GM23248 (cell line): ENCODE measurements at regions not wholly inside any gene's neighbourhood (a gene's known extent, or its start where the extent isn't known, plus 50 kb on each side); places are given as distances from the start of the nearest gene placed in this dataset.

Source experiments
- DNase-seq: peaks from one replicate; pipeline ENCODE4 v3.0.0-alpha.2; 2015
- H2AFZ ChIP-seq: fragments of 200-600 bp; sonication (generic); 2 replicates; pipeline ENCODE4 v1.6.1; 2016; ENCODE audit warnings: antibody characterized with exemption
- H3F3A ChIP-seq: fragments of 200-600 bp; sonication (generic); 2 replicates; pipeline ENCODE4 v1.6.1; 2016; ENCODE audit warnings: mild to moderate bottlenecking, antibody characterized with exemption, mixed run types; ENCODE audit not compliant: insufficient read depth
- H3K27ac ChIP-seq: fragments of 200-600 bp; sonication (generic); 2 replicates; pipeline ENCODE4 v1.5.1; 2016; ENCODE audit warnings: mild to moderate bottlenecking
- H3K27me3 ChIP-seq: fragments of 200-600 bp; sonication (generic); replicated peaks from 2 replicates; pipeline ENCODE4 v1.6.1; 2016; ENCODE audit warnings: mild to moderate bottlenecking; ENCODE audit not compliant: insufficient read depth
- H3K36me3 ChIP-seq: fragments of 200-600 bp; sonication (generic); 2 replicates; pipeline ENCODE4 v1.6.1; 2016; ENCODE audit warnings: low read depth, mild to moderate bottlenecking
- H3K4me1 ChIP-seq: fragments of 200-600 bp; sonication (generic); 2 replicates; pipeline ENCODE4 v1.6.1; 2016; ENCODE audit warnings: mild to moderate bottlenecking; ENCODE audit not compliant: insufficient read depth
- H3K4me2 ChIP-seq: fragments of 200-600 bp; sonication (generic); one replicate; pipeline ENCODE4 v1.6.1; 2016; ENCODE audit warnings: mild to moderate bottlenecking; ENCODE audit not compliant: unreplicated experiment
- H3K4me3 ChIP-seq: fragments of 200-600 bp; sonication (generic); 2 replicates; pipeline ENCODE4 v1.5.1; 2016; ENCODE audit warnings: mild to moderate bottlenecking
- H3K79me2 ChIP-seq: fragments of 200-600 bp; sonication (generic); 2 replicates; pipeline ENCODE4 v1.6.1; 2016; ENCODE audit warnings: mild to moderate bottlenecking; ENCODE audit not compliant: insufficient read depth
- H3K9ac ChIP-seq: fragments of 200-600 bp; sonication (generic); 2 replicates; pipeline ENCODE4 v1.6.1; 2016; ENCODE audit warnings: mild to moderate bottlenecking
- H3K9me2 ChIP-seq: fragments of 200-600 bp; sonication (generic); 2 replicates; pipeline ENCODE4 v1.6.1; 2016; ENCODE audit warnings: mixed run types, mild to moderate bottlenecking, moderate library complexity; ENCODE audit not compliant: insufficient read depth
- H3K9me3 ChIP-seq: fragments of 200-600 bp; sonication (generic); one replicate; pipeline ENCODE4 v1.6.1; 2017; ENCODE audit warnings: low read depth
- H4K20me1 ChIP-seq: fragments of 200-600 bp; sonication (generic); 2 replicates; pipeline ENCODE4 v1.6.0; 2016; ENCODE audit not compliant: insufficient read depth
- EZH2 ChIP-seq: fragments of 200-600 bp; sonication (generic); IDR thresholded peaks from 2 replicates; pipeline ENCODE4 v1.6.1; 2018; ENCODE audit warnings: antibody characterized with exemption, mild to moderate bottlenecking; ENCODE audit not compliant: insufficient read depth, poor library complexity, severe bottlenecking
- EZH2phosphoT487 ChIP-seq: fragments of 200-600 bp; sonication (generic); IDR thresholded peaks from 2 replicates; pipeline ENCODE4 v1.6.1; 2018; ENCODE audit warnings: antibody characterized with exemption, moderate library complexity, mild to moderate bottlenecking, low read depth; ENCODE audit not compliant: insufficient read depth
- WGBS, 2 experiments: methylation state at CpG; one replicate each; pipeline ENCODE4 v1.1.6; 2015 to 2017; ENCODE audit warnings: low lambda C conversion rate in 2 of 2, low coverage in 1 of 2; ENCODE audit errors: missing lambda C conversion rate in 2 of 2; 5-methylcytosine and 5-hydroxymethylcytosine counted together
- in situ Hi-C: fragments of 300-500 bp; cut with MboI; formaldehyde crosslinking; loops from 2 replicates; pipeline ENCODE4 v1.15.0; 2020

- Histone ChIP-seq H3K36me3 (no peaks in the 10 kb centered on the region), H3K4me3 (no peak overlapping the region), H3K9me3 (no peaks in the 10 kb centered on the region), H3K9me2 (no peaks in the 10 kb centered on the region), H3K4me1 (peaks cover 4% of the 10 kb centered on the region; the same call in 1 of the 2 replicates), H3K27ac (no peak overlapping the region), H4K20me1 (no peaks in the 10 kb centered on the region), H3K79me2 (no peaks in the 10 kb centered on the region), H3F3A (peaks cover 11% of the 10 kb centered on the region), H3K4me2 (no peak overlapping the region), H3K27me3 (no peaks in the 10 kb centered on the region), H2AFZ (no peak overlapping the region), H3K9ac (no peak overlapping the region)
- WGBS, 2 experiments, result 73 to 76% methylated on average over 5 of the region's 5 CpGs
- in situ Hi-C loops, result no loop called here
- no peak for DNase-seq
- TF ChIP-seq EZH2phosphoT487 (no peak), EZH2 (no peak)
Observed at GRCh38 chr18:55768255-55768654, 180.3 kb upstream of the TCF4 start.

- Histone ChIP-seq H3K9me2 (no peaks in the 10 kb centered on the region), H3K4me2 (no peak overlapping the region), H3K4me3 (no peak overlapping the region), H2AFZ (no peak overlapping the region), H3K9ac (no peak overlapping the region), H3K27ac (no peak overlapping the region), H3K4me1 (peaks cover 6% of the 10 kb centered on the region; the same call in 1 of the 2 replicates), H4K20me1 (no peaks in the 10 kb centered on the region), H3K9me3 (no peaks in the 10 kb centered on the region), H3K79me2 (no peaks in the 10 kb centered on the region), H3F3A (peaks cover 16% of the 10 kb centered on the region), H3K27me3 (no peaks in the 10 kb centered on the region), H3K36me3 (no peaks in the 10 kb centered on the region)
- DNase-seq, result no peak
- TF ChIP-seq EZH2, result no peak
- in situ Hi-C loops, result no loop called here
- 80 to 82% methylated on average over 5 of the region's 5 CpGs for WGBS, 2 experiments
Observed at GRCh38 chr18:55764386-55764785, 176.4 kb upstream of the TCF4 start.

DNA sequence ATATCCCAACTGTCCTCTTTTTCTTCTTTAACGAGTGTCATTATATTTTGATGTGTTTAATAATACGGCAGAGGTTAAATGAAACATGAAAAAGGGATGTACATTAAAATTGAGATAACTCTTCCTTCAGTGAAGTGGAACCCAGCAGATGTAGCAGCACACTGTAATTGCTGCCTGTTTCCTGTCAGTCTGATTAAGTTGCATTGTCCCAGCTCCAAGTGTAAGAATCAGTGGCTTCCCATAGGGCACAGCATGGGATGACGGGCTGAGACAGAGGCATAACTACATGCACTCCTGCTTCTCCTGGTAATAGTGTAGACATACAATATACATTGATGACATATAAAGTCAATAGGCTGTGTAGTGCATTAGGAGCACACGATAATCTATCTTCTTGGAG is 175.8 kb upstream of the TCF4 start:
- H2AFZ ChIP-seq, result no peak overlapping the region
- no peak overlapping the region for H3K4me3 ChIP-seq
- H3F3A ChIP-seq, result peaks cover 16% of the 10 kb centered on the region
- in situ Hi-C loops, result no loop called here
- H3K27me3 ChIP-seq, result no peaks in the 10 kb centered on the region
- WGBS, 2 experiments, result 88 to 90% methylated on average over 4 of the region's 4 CpGs
- H3K4me1 ChIP-seq, result peaks cover 6% of the 10 kb centered on the region; the same call in 1 of the 2 replicates
- H3K79me2 ChIP-seq, result no peaks in the 10 kb centered on the region
- no peaks in the 10 kb centered on the region for H3K36me3 ChIP-seq
- no peak for DNase-seq
- no peak overlapping the region for H3K27ac ChIP-seq
- peak overlapping the region; percentile 7 for H3K4me2 ChIP-seq
- no peaks in the 10 kb centered on the region for H3K9me3 ChIP-seq
- no peaks in the 10 kb centered on the region for H3K9me2 ChIP-seq
- H3K9ac ChIP-seq, result no peak overlapping the region
- TF ChIP-seq EZH2, result no peak
- H4K20me1 ChIP-seq, result no peaks in the 10 kb centered on the region

- no peaks in the 10 kb centered on the region for H4K20me1 ChIP-seq
- peak; percentile 60 for DNase-seq
- H3K9me3 ChIP-seq, result no peaks in the 10 kb centered on the region
- H3K36me3 ChIP-seq, result no peaks in the 10 kb centered on the region
- peaks cover 6% of the 10 kb centered on the region; the same call in 1 of the 2 replicates for H3K4me1 ChIP-seq
- TF ChIP-seq EZH2, result no peak
- TF ChIP-seq EZH2phosphoT487, result no peak
- 9 to 21% methylated on average over 2 of the region's 2 CpGs for WGBS, 2 experiments
- no peak overlapping the region for H3K27ac ChIP-seq
- no peaks in the 10 kb centered on the region for H3K9me2 ChIP-seq
- H3K27me3 ChIP-seq, result no peaks in the 10 kb centered on the region
- in situ Hi-C loops, result no loop called here
- no peaks in the 10 kb centered on the region for H3K79me2 ChIP-seq
- H3K9ac ChIP-seq, result no peak overlapping the region
- H2AFZ ChIP-seq, result no peak overlapping the region
- peak overlapping the region; percentile 7 for H3K4me2 ChIP-seq
- peaks cover 16% of the 10 kb centered on the region for H3F3A ChIP-seq
- H3K4me3 ChIP-seq, result no peak overlapping the region
Observed at GRCh38 chr18:55763298-55763697, 175.3 kb upstream of the TCF4 start.

GRCh38 chr18:55762424-55762823 is 174.4 kb upstream of the TCF4 start:
- Histone ChIP-seq H3K4me3 (no peak overlapping the region), H3F3A (peaks cover 16% of the 10 kb centered on the region), H3K9me2 (no peaks in the 10 kb centered on the region), H4K20me1 (no peaks in the 10 kb centered on the region), H3K27ac (no peak overlapping the region), H2AFZ (no peak overlapping the region), H3K4me2 (no peak overlapping the region), H3K79me2 (no peaks in the 10 kb centered on the region), H3K4me1 (peaks cover 6% of the 10 kb centered on the region; the same call in 1 of the 2 replicates), H3K27me3 (no peaks in the 10 kb centered on the region), H3K9me3 (no peaks in the 10 kb centered on the region), H3K9ac (no peak overlapping the region), H3K36me3 (no peaks in the 10 kb centered on the region)
- in situ Hi-C loops, result no loop called here
- DNase-seq, result no peak
- TF ChIP-seq EZH2 (no peak), EZH2phosphoT487 (no peak)
- WGBS, 2 experiments, result 96 to 97% methylated on average over 3 of the region's 3 CpGs
